Mesothelial cell of epicardium (in vitro differentiated cells): ENCODE measurements at regions not wholly inside any gene's neighbourhood (a gene's known extent, or its start where the extent isn't known, plus 50 kb on each side); places are given as distances from the start of the nearest gene placed in this dataset.
"Not testable (repeated sequence)": the region's sequence is repeated elsewhere in the genome, so short reads cannot be mapped to it uniquely, and the experiment has no call there.

Source experiments
- DNase-seq, 2 experiments: peaks; one replicate each; pipeline ENCODE4 v3.0.0; 2021; ENCODE audit warnings: low spot score in 2 of 2; ENCODE audit not compliant: unreplicated experiment in 2 of 2
- H3K27ac Mint-ChIP-seq: 2 replicates; pipeline ENCODE4 v1.8.0; 2021; ENCODE audit warnings: mixed read lengths
- H3K27me3 Mint-ChIP-seq: 2 replicates; pipeline ENCODE4 v1.8.0; 2021; ENCODE audit warnings: low read depth, mixed read lengths
- H3K36me3 Mint-ChIP-seq: 2 replicates; pipeline ENCODE4 v1.8.0; 2021; ENCODE audit warnings: mixed read lengths
- H3K4me1 Mint-ChIP-seq: 2 replicates; pipeline ENCODE4 v1.8.0; 2021; ENCODE audit warnings: mixed read lengths
- H3K4me3 Mint-ChIP-seq: 2 replicates; pipeline ENCODE4 v1.8.0; 2021; ENCODE audit warnings: mild to moderate bottlenecking, moderate library complexity, mixed read lengths
- H3K9me3 Mint-ChIP-seq: 2 replicates; pipeline ENCODE4 v1.8.0; 2021; ENCODE audit warnings: mixed read lengths
- CTCF ChIP-seq: fragments of 200-600 bp; sonication (generic); IDR thresholded peaks from one replicate; pipeline ENCODE4 v1.5.0; 2021; ENCODE audit warnings: antibody characterized with exemption; ENCODE audit not compliant: unreplicated experiment

- no peak for TF ChIP-seq CTCF
- H3K27ac Mint-ChIP-seq, result no peak overlapping the region
- H3K27me3 Mint-ChIP-seq, result peaks cover 3% of the 10 kb centered on the region
- peaks cover 3% of the 10 kb centered on the region for H3K9me3 Mint-ChIP-seq
- no peaks in the 10 kb centered on the region for H3K36me3 Mint-ChIP-seq
- H3K4me3 Mint-ChIP-seq, result no peak overlapping the region
- no peaks in the 10 kb centered on the region for H3K4me1 Mint-ChIP-seq
- DNase-seq, result no peak
These were observed 105.6 kb upstream of the PLXNA2 start for GRCh38 chr1:208349694-208350330.

GRCh38 chr1:208350815-208351214 lies 106.6 kb upstream of the PLXNA2 start:
- no peak overlapping the region for H3K4me3 Mint-ChIP-seq

GRCh38 chr1:208351838-208352237 lies 107.7 kb upstream of the PLXNA2 start:
- Mint-ChIP-seq H3K9me3 (peaks cover 3% of the 10 kb centered on the region), H3K4me1 (no peaks in the 10 kb centered on the region)
- TF ChIP-seq CTCF, result no peak

More at GRCh38 chr1:208350815-208351214, 106.6 kb upstream of the PLXNA2 start:
- Mint-ChIP-seq H3K36me3 (no peaks in the 10 kb centered on the region), H3K27me3 (peaks cover 3% of the 10 kb centered on the region), H3K4me1 (no peaks in the 10 kb centered on the region), H3K9me3 (peaks cover 3% of the 10 kb centered on the region), H3K27ac (no peak overlapping the region)
- no peak for DNase-seq
- TF ChIP-seq CTCF, result no peak

GRCh38 chr1:208353797-208354196 lies 109.6 kb upstream of the PLXNA2 start:
- not testable (repeated sequence) for DNase-seq, H3K27me3 Mint-ChIP-seq, H3K36me3 Mint-ChIP-seq, H3K4me3 Mint-ChIP-seq, H3K27ac Mint-ChIP-seq, H3K9me3 Mint-ChIP-seq
- peaks cover 10% of the 10 kb centered on the region for H3K4me1 Mint-ChIP-seq

More at GRCh38 chr1:208351838-208352237, 107.7 kb upstream of the PLXNA2 start:
- H3K27ac Mint-ChIP-seq, result no peak overlapping the region
- no peak overlapping the region for H3K4me3 Mint-ChIP-seq
- no peak for DNase-seq
- no peaks in the 10 kb centered on the region for H3K36me3 Mint-ChIP-seq
- no peaks in the 10 kb centered on the region for H3K27me3 Mint-ChIP-seq

- Mint-ChIP-seq H3K36me3 (no peaks in the 10 kb centered on the region), H3K4me3 (no peak overlapping the region), H3K4me1 (peaks cover 10% of the 10 kb centered on the region), H3K27ac (no peak overlapping the region), H3K9me3 (peaks cover 7% of the 10 kb centered on the region), H3K27me3 (peaks cover under 1% of the 10 kb centered on the region)
- no peak for TF ChIP-seq CTCF
- DNase-seq, result no peak
These were observed 113.7 kb upstream of the PLXNA2 start for GRCh38 chr1:208357644-208358507.

GRCh38 chr1:208358651-208359050 lies 114.5 kb upstream of the PLXNA2 start:
- no peak for TF ChIP-seq CTCF
- peaks cover 1% of the 10 kb centered on the region for H3K27me3 Mint-ChIP-seq
- H3K27ac Mint-ChIP-seq, result no peak overlapping the region
- no peaks in the 10 kb centered on the region for H3K36me3 Mint-ChIP-seq
- no peak overlapping the region for H3K4me3 Mint-ChIP-seq
- peaks cover 10% of the 10 kb centered on the region for H3K4me1 Mint-ChIP-seq
- peaks cover 7% of the 10 kb centered on the region for H3K9me3 Mint-ChIP-seq
- DNase-seq, result no peak
